GM19324 (cell line): ENCODE measurements at regions not wholly inside any gene's neighbourhood (a gene's known extent, or its start where the extent isn't known, plus 50 kb on each side); places are given as distances from the start of the nearest gene placed in this dataset.
"Not testable (repeated sequence)": the region's sequence is repeated elsewhere in the genome, so short reads cannot be mapped to it uniquely, and the experiment has no call there.

Experiments used
- ATAC-seq: cut with Tn5 transposase; IDR thresholded peaks from one replicate; pipeline ENCODE4 v1.9.1; 2021; ENCODE audit warnings: mild to moderate bottlenecking, moderate library complexity; ENCODE audit not compliant: unreplicated experiment, low FRiP score

- ATAC-seq: no peak
These were observed 969.6 kb upstream of the ALCAM start for GRCh38 chr3:104396974-104397669.

- no peak for ATAC-seq
These were observed 969.0 kb upstream of the ALCAM start for GRCh38 chr3:104397713-104398112.

- ATAC-seq: no peak
These were observed 963.8 kb upstream of the ALCAM start for GRCh38 chr3:104402902-104403301.

GRCh38 chr3:104411757-104412156, 955.0 kb upstream of the ALCAM start:
- no peak for ATAC-seq

- ATAC-seq: no peak
These were observed 953.8 kb upstream of the ALCAM start for GRCh38 chr3:104412608-104413580.

GRCh38 chr3:104428337-104428925, 938.3 kb upstream of the ALCAM start:
- ATAC-seq: no peak

GRCh38 chr3:104429727-104430126, 937.0 kb upstream of the ALCAM start:
- no peak for ATAC-seq

- ATAC-seq: no peak
These were observed 930.2 kb upstream of the ALCAM start for GRCh38 chr3:104436506-104436905.

- no peak for ATAC-seq
These were observed 929.5 kb upstream of the ALCAM start for GRCh38 chr3:104437131-104437750.

- no peak for ATAC-seq
These were observed 928.8 kb upstream of the ALCAM start for GRCh38 chr3:104437891-104438290.

GRCh38 chr3:104438706-104439105, 928.0 kb upstream of the ALCAM start:
- ATAC-seq: no peak

- not testable (repeated sequence) for ATAC-seq
These were observed 921.3 kb upstream of the ALCAM start for GRCh38 chr3:104445252-104445919.

GRCh38 chr3:104447681-104448080, 919.0 kb upstream of the ALCAM start:
- no peak for ATAC-seq

GRCh38 chr3:104452697-104453096, 914.0 kb upstream of the ALCAM start:
- ATAC-seq: no peak

- no peak for ATAC-seq
These were observed 908.1 kb upstream of the ALCAM start for GRCh38 chr3:104458657-104459056.

GRCh38 chr3:104460477-104461406, 906.0 kb upstream of the ALCAM start:
- ATAC-seq: peak; percentile 87

- ATAC-seq: no peak
These were observed 905.3 kb upstream of the ALCAM start for GRCh38 chr3:104461431-104461830.

- no peak for ATAC-seq
These were observed 894.5 kb upstream of the ALCAM start for GRCh38 chr3:104472221-104472620.

GRCh38 chr3:104474011-104474410, 892.7 kb upstream of the ALCAM start:
- no peak for ATAC-seq
